H9 (cell line): ENCODE measurements at regions not wholly inside any gene's neighbourhood (a gene's known extent, or its start where the extent isn't known, plus 50 kb on each side); places are given as distances from the start of the nearest gene placed in this dataset.

Experiments
- DNase-seq: peaks from one replicate; pipeline ENCODE4 v3.0.0-alpha.2; 2017
- H2AFZ ChIP-seq: one replicate; pipeline ENCODE4 v1.6.1; 2013; ENCODE audit warnings: mild to moderate bottlenecking, low read length, control low read depth, moderate library complexity
- H2AK5ac ChIP-seq: 2 replicates; pipeline ENCODE4 v1.6.1; 2013; ENCODE audit warnings: low read length, control low read depth, mixed read lengths; ENCODE audit not compliant: insufficient read length
- H2BK120ac ChIP-seq: one replicate; pipeline ENCODE4 v1.6.1; 2013; ENCODE audit warnings: low read depth, mild to moderate bottlenecking, low read length, control low read depth, inconsistent platforms; ENCODE audit not compliant: poor library complexity, severe bottlenecking
- H2BK12ac ChIP-seq: 2 replicates; pipeline ENCODE4 v1.6.1; 2013; ENCODE audit warnings: low read length, control low read depth, mixed read lengths, low read depth; ENCODE audit not compliant: insufficient read length
- H2BK15ac ChIP-seq: 2 replicates; pipeline ENCODE4 v1.6.1; 2013; ENCODE audit warnings: low read depth, low read length, control low read depth
- H2BK20ac ChIP-seq: one replicate; pipeline ENCODE4 v1.6.1; 2013; ENCODE audit warnings: low read depth, mild to moderate bottlenecking, low read length, control low read depth, inconsistent platforms; ENCODE audit not compliant: poor library complexity, severe bottlenecking
- H2BK5ac ChIP-seq: 2 replicates; pipeline ENCODE4 v1.6.1; 2013; ENCODE audit warnings: low read length, control low read depth, mixed read lengths; ENCODE audit not compliant: insufficient read length
- H3K14ac ChIP-seq: 2 replicates; pipeline ENCODE4 v1.6.1; 2013; ENCODE audit warnings: low read length, control low read depth; ENCODE audit not compliant: insufficient read depth
- H3K18ac ChIP-seq: 2 replicates; pipeline ENCODE4 v1.6.1; 2013; ENCODE audit warnings: low read depth, mild to moderate bottlenecking, mixed read lengths, low read length, control low read depth; ENCODE audit not compliant: insufficient read length
- H3K23ac ChIP-seq: 2 replicates; pipeline ENCODE4 v1.6.1; 2013; ENCODE audit warnings: low read length, control low read depth, mixed read lengths, low read depth; ENCODE audit not compliant: insufficient read length
- H3K23me2 ChIP-seq: 2 replicates; pipeline ENCODE4 v1.6.1; 2013; ENCODE audit warnings: low read depth, mild to moderate bottlenecking, mixed read lengths, low read length, control low read depth; ENCODE audit not compliant: insufficient read length, poor library complexity, severe bottlenecking
- H3K27ac ChIP-seq: 2 replicates; pipeline ENCODE4 v1.5.1; 2013; ENCODE audit warnings: low read length, control low read depth, mixed read lengths, low read depth; ENCODE audit not compliant: insufficient read length
- H3K27me3 ChIP-seq: 2 replicates; pipeline ENCODE4 v1.6.1; 2013; ENCODE audit warnings: low read length, control low read depth, inconsistent platforms; ENCODE audit not compliant: insufficient read depth
- H3K4ac ChIP-seq: 2 replicates; pipeline ENCODE4 v1.6.1; 2013; ENCODE audit warnings: low read depth, mild to moderate bottlenecking, control low read depth, inconsistent platforms, low read length, moderate library complexity
- H3K4me1 ChIP-seq: 2 replicates; pipeline ENCODE4 v1.6.1; 2013; ENCODE audit warnings: low read length, control low read depth, inconsistent platforms; ENCODE audit not compliant: insufficient read depth
- H3K4me2 ChIP-seq: 2 replicates; pipeline ENCODE4 v1.6.1; 2013; ENCODE audit warnings: low read length, control low read depth, mixed read lengths; ENCODE audit not compliant: insufficient read length, insufficient read depth
- H3K56ac ChIP-seq: 2 replicates; pipeline ENCODE4 v1.6.1; 2013; ENCODE audit warnings: low read depth, mild to moderate bottlenecking, mixed read lengths, low read length, control low read depth; ENCODE audit not compliant: insufficient read length
- H3K79me1 ChIP-seq: 2 replicates; pipeline ENCODE4 v1.6.1; 2013; ENCODE audit warnings: low read depth, mild to moderate bottlenecking, moderate library complexity, low read length, control low read depth, inconsistent platforms; ENCODE audit not compliant: insufficient read depth, poor library complexity, severe bottlenecking
- H3K79me2 ChIP-seq: 2 replicates; pipeline ENCODE4 v1.6.1; 2013; ENCODE audit warnings: low read length, control low read depth, inconsistent platforms; ENCODE audit not compliant: insufficient read depth
- H3K9ac ChIP-seq: 2 replicates; pipeline ENCODE4 v1.6.1; 2013; ENCODE audit warnings: low read length, control low read depth, mixed read lengths; ENCODE audit not compliant: insufficient read length; ENCODE audit errors: extremely low read depth
- H3K9me3 ChIP-seq: one replicate; pipeline ENCODE4 v1.6.1; 2013; ENCODE audit warnings: low read depth, low read length, inconsistent platforms; ENCODE audit not compliant: control insufficient read depth
- H3T11ph ChIP-seq: one replicate; pipeline ENCODE4 v1.6.1; 2013; ENCODE audit warnings: mild to moderate bottlenecking, low read length, control low read depth, inconsistent platforms
- H4K20me1 ChIP-seq: one replicate; pipeline ENCODE4 v1.6.1; 2013; ENCODE audit not compliant: control insufficient read depth, insufficient read length, insufficient read depth
- H4K5ac ChIP-seq: 2 replicates; pipeline ENCODE4 v1.6.1; 2013; ENCODE audit warnings: low read depth, mild to moderate bottlenecking, mixed read lengths, low read length, control low read depth; ENCODE audit not compliant: insufficient read length
- H4K8ac ChIP-seq: replicated peaks from 2 replicates; pipeline ENCODE4 v1.6.1; 2013; ENCODE audit warnings: low read length, control low read depth, mixed read lengths, low read depth; ENCODE audit not compliant: insufficient read length
- H4K91ac ChIP-seq: 2 replicates; pipeline ENCODE4 v1.6.1; 2013; ENCODE audit warnings: low read depth, mild to moderate bottlenecking, moderate library complexity, mixed read lengths, low read length, control low read depth; ENCODE audit not compliant: insufficient read length
- H3K27ac Mint-ChIP-seq, 3 experiments: 2 replicates in 2 of 3; 3 replicates in 1 of 3; pipeline ENCODE4 v1.8.0; 2020 to 2021; ENCODE audit warnings: mixed read lengths in 3 of 3, mild to moderate bottlenecking in 1 of 3, moderate library complexity in 1 of 3
- H3K27me3 Mint-ChIP-seq: 2 replicates; pipeline ENCODE4 v1.8.0; 2021; ENCODE audit warnings: low read depth, mild to moderate bottlenecking, moderate library complexity, mixed read lengths
- H3K36me3 Mint-ChIP-seq, 3 experiments: 2 replicates in 2 of 3; 3 replicates in 1 of 3; pipeline ENCODE4 v1.8.0; 2020 to 2021; ENCODE audit warnings: low read depth in 3 of 3, mixed read lengths in 3 of 3; ENCODE audit not compliant: insufficient read depth in 1 of 3
- H3K4me1 Mint-ChIP-seq, 2 experiments: 2 replicates each; pipeline ENCODE4 v1.8.0; 2020; ENCODE audit warnings: mixed read lengths in 2 of 2
- H3K4me3 Mint-ChIP-seq, 2 experiments: 2 replicates in 1 of 2; 3 replicates in 1 of 2; pipeline ENCODE4 v1.8.0; 2020 to 2021; ENCODE audit warnings: mild to moderate bottlenecking in 2 of 2, mixed read lengths in 2 of 2, moderate library complexity in 1 of 2
- H3K9me3 Mint-ChIP-seq, 2 experiments: 2 replicates in 1 of 2; 3 replicates in 1 of 2; pipeline ENCODE4 v1.8.0; 2020; ENCODE audit warnings: mild to moderate bottlenecking in 2 of 2, mixed read lengths in 2 of 2, moderate library complexity in 1 of 2
- CTCF ChIP-seq: fragments of 200-600 bp; sonication (generic); conservative IDR thresholded peaks from 3 replicates; pipeline ENCODE4 v1.8.0; 2021; ENCODE audit warnings: antibody characterized with exemption, mild to moderate bottlenecking
- WGBS: extraction: QIAGEN DNeasy Blood & Tissue Kit; methylation state at CpG from one replicate; pipeline ENCODE4 v1.1.7; 2013; ENCODE audit warnings: missing lambda C conversion rate, low lambda C conversion rate, mixed read lengths; ENCODE audit not compliant: insufficient read length; ENCODE audit errors: extremely low coverage; 5-methylcytosine and 5-hydroxymethylcytosine counted together

GRCh38 chrX:40149286-40150175 lies 51.8 kb upstream of the BCOR start:
- H2AFZ ChIP-seq: no peak overlapping the region
- no peaks in the 10 kb centered on the region for H3K79me2 ChIP-seq
- H2BK15ac ChIP-seq: no peak overlapping the region
- H4K8ac ChIP-seq: no peak overlapping the region
- no peak overlapping the region for H3K18ac ChIP-seq
- H3K23ac ChIP-seq: no peak overlapping the region
- H3T11ph ChIP-seq: no peak overlapping the region
- H3K23me2 ChIP-seq: peaks cover 49% of the 10 kb centered on the region
- H3K4me1 Mint-ChIP-seq: peaks cover 31 to 38% of the 10 kb centered on the region in 2 experiments
- no peaks in the 10 kb centered on the region for H3K9me3 ChIP-seq
- peak; percentile 49 for DNase-seq
- H4K91ac ChIP-seq: no peak overlapping the region
- no peak overlapping the region for H2BK12ac ChIP-seq
- no peak overlapping the region for H3K27ac ChIP-seq
- no peak for TF ChIP-seq CTCF
- peaks cover 12% of the 10 kb centered on the region; the same call in 1 of the 2 replicates for H3K4me1 ChIP-seq
- no peak overlapping the region for H3K4ac ChIP-seq
- peaks cover 61% of the 10 kb centered on the region for H3K27me3 ChIP-seq
- peaks cover 5% of the 10 kb centered on the region for H4K20me1 ChIP-seq
- no peak overlapping the region for H3K56ac ChIP-seq
- no CpG with 5 or more reads among the region's 17 CpGs for WGBS
- H2BK20ac ChIP-seq: no peak overlapping the region
- H2BK5ac ChIP-seq: no peak overlapping the region
- no peak overlapping the region for H3K9ac ChIP-seq
- H2BK120ac ChIP-seq: no peak overlapping the region
- peaks cover 0 to 2% (median 0%) of the 10 kb centered on the region in 3 experiments; a peak in 2 of 7 replicates for H3K36me3 Mint-ChIP-seq
- no peak overlapping the region for H2AK5ac ChIP-seq
- no peaks in the 10 kb centered on the region for H3K79me1 ChIP-seq
- peak overlapping the region; percentile 43 to 59 for H3K4me3 Mint-ChIP-seq
- H3K27me3 Mint-ChIP-seq: peaks cover 84% of the 10 kb centered on the region
- H3K14ac ChIP-seq: no peak overlapping the region
- H4K5ac ChIP-seq: no peak overlapping the region
- no peak overlapping the region for H3K27ac Mint-ChIP-seq
- peak overlapping the region; percentile 63 for H3K4me2 ChIP-seq
- H3K9me3 Mint-ChIP-seq: peaks cover 45 to 47% of the 10 kb centered on the region in 2 experiments
